HG02973 (cell line): ENCODE measurements at regions not wholly inside any gene's neighbourhood (a gene's known extent, or its start where the extent isn't known, plus 50 kb on each side); places are given as distances from the start of the nearest gene placed in this dataset.

Source experiments
- ATAC-seq: cut with Tn5 transposase; IDR thresholded peaks from one replicate; pipeline ENCODE4 v1.9.1; 2021; ENCODE audit warnings: moderate library complexity; ENCODE audit not compliant: unreplicated experiment

DNA sequence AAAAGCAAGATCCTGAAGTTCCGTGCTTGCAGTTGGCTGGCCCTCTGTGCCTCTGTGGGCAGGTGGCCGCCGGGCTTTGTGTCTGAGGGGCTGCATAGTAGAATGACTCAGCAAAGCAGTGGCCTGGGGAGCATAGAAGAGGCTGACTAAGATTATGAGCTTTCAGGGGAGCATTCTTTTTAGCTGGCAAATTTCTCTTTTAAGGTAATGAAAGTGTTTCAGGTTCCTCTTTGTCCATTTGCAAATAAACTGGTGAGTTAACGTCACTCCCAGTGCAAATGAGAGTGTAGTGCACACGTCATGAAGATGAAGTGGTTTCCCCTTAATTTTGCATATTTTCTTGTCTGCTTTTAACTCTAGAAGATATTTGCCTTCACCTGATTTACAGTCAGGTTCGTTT lies 98.6 kb downstream of the BCL2L11 start:
- ATAC-seq, result peak; percentile 89

DNA sequence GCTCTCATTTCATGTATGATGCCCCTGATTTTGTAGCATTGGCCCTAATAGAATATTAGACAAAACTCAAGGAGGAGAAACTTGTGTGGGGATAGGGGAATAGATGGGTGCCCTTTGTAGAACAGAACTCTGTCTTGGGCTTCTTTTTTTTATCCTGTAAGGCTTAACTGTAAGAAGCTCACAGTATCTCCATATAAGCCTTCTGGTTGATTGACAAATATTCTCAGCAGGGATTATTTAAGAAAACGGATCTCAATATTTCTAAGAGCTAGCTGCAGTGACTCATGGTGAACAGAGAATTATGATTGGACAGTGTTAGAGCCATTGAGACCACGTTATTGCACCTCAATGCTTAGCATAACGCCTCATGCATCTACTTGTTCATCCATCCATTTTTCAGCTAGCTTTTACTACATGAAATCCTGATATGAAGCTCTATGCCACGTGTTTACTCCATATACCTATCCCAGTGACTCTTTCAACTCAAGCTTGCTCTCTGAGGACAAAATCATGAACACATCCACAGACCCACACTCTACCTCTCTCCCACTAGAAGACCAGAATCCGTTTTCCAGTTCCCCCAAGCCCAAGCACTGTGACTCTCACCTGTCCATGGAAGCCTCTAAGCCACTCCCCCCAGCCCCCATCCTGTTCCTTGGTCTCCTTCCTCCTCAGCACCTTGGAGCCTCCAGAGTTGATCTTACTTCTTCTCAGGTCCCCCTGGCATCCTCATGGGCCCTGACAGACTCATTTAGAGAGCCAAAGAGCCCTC lies 99.2 kb downstream of the BCL2L11 start:
- no peak for ATAC-seq

DNA sequence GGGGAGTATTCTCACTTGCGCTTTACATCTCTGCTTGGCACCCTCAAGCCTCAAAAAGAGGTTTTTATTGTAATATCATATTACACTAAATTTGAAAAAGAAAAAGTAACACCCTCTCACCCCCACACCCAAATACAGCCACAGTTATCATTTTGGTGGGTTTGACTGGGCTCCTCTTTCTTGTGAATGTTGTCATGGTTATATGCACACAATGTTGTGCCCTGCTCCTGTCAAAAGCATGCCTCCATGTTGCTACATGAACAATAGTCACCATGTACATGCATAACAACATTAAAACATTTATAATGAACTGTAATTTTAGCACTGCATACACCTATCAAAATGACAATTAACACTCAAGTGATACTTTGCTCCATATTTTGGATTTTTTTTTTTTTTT lies 100.2 kb downstream of the BCL2L11 start:
- ATAC-seq, result no peak

DNA sequence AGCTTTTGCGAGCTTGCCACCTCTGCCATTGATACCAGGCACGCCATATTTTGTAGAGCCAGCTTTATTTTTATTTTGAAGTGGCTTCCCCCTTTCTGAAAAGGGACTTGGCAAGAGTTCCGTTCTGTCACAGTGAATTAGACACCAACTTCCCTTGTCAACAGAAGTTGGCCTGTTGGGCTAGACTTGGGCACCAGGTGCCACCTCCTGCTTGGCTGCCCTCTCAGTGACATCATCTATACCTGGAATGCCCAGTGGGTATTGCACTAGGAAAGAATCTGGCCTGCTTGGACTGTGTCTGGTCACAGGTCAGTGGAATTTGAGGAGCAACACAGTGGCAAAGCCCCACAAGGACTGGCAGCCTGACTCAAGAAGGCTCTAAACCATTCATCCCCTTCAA lies 101.0 kb downstream of the BCL2L11 start:
- ATAC-seq, result no peak

DNA sequence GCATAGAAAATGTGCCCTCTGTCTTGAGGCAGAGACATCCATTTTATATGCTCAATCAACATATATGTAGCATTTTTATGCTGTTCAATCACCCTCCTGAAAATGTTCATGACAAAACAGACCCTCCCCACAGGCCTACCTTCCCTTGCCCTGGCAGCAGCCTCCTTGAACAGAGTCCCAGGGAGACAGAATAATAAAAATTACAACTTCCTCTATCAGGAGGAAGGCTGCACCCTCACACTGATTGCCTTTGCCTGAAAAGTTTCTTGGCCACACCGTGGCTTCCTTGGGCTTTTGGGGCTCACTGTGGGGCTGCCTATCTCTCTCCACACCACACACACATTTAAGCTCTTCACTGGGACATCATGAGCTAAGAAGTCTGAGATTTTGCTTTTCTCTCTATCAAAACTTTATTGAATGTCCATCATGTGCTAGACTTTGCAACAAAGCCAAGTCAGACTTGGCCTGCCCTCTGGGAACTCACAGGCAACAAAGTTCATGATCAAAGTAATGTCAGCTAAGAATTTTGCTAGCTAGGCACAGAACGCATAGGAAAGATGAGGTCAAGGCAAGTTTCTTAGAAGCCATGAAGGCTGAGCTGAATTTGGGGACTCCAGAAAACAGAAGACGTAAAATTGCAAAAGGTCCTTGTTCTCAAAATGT lies 101.6 kb downstream of the BCL2L11 start:
- no peak for ATAC-seq

DNA sequence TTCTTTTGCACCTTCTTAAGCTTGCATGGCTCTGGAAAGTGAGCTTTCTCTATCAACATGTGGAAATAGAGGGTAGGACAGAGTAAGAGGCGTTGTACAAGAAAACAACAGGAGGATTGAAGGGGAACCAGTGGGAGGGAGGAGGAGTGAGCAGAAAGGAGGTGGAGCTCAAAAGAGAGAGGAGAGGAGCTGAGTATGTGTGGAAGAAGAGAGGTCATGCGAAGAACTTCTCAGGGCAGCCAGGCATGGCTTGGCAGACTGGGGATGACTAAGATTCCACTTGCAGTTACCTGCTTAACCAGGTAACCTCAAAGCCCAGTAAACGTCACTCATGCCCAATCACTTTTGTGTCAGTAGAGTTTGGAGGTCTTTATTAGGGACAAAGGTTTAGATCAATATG lies 105.1 kb downstream of the BCL2L11 start:
- ATAC-seq, result no peak

DNA sequence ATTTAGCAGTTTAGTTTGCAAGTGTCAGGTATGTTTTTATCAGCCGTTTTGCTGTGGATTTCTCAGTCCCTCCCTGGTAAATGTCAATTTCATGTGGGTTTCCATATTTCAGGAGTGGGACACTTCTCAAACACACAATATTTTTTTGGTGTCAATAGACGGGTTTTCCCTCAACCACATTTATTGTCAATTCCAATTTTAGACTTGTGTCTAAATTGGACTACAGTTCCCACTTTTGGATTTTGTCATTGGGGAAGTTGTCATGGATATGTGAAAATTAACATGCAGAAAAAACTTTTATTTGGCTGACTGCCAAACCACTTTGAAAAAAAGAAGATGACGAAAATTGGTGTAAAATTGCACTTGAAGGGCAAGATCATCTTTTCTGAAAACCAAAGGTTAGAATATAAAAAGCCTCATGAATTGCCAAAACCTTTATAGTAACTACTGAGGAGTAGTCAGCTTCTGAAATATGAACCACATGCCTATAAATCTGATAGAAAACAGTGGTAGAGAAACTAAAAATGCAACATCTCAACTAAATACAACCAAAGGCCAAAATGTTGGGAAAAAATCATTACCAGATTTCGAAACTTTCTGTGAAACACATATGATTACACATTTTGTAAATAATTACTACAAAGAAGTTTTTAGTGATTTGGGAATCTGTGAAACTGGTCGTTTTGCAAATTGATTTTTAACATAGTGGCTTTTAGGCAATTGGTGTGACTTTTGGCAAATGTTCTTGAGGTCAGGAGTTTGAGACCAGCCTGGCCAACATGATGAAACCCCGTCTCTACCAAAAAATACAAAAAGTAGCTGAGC lies 106.4 kb downstream of the BCL2L11 start:
- no peak for ATAC-seq

DNA sequence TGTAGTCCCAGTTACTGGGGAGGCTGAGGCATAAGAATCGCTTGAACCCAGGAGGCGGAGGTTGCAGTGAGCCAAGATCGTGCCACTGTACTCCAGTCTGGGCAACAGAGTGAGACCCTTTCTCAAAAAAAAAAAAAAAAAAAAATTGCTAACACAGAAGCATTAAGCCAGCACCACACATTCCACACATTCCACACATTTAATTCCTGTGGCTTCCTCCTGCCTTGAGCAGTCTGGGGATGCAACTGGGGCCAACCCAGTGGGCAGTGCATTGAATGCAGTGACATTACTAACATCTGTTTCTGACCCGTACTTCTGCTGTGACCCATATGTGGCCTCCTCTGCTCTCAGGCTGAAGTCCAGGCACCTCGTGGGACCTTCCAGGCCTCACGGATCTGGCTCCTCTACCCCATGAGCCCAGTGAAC lies 107.0 kb downstream of the BCL2L11 start:
- no peak for ATAC-seq

DNA sequence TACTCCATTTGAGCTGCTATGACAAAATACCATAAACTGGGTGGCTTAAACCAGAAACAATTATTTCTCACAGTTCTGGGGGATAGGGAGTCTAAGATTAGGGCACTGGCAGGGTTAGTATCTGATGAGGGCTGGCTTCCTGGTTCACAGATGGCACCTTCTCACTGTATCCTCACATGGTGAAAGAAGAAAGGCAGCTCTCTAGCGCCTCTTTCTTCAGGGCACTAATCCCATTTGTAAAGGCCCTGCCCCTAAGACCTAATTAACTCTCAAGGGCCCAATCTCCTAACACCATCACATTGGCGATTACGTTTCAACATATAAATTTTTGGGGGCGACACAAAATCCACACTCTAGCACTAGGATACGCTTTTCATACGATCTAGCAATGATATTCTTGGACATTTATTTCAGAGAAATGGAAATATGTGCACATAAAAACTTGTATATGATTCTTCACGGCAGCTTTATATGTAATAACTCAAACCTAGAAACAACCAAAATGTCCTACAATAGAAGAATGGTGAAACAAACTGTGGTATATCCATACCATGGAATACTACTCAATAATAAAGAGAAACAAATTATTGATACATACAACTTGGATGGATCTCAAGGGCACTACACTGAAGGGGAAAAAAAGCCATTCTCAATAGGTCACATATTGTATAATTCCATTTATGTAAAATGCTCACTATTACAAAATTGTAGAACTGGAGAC lies 111.0 kb downstream of the BCL2L11 start:
- ATAC-seq, result no peak

DNA sequence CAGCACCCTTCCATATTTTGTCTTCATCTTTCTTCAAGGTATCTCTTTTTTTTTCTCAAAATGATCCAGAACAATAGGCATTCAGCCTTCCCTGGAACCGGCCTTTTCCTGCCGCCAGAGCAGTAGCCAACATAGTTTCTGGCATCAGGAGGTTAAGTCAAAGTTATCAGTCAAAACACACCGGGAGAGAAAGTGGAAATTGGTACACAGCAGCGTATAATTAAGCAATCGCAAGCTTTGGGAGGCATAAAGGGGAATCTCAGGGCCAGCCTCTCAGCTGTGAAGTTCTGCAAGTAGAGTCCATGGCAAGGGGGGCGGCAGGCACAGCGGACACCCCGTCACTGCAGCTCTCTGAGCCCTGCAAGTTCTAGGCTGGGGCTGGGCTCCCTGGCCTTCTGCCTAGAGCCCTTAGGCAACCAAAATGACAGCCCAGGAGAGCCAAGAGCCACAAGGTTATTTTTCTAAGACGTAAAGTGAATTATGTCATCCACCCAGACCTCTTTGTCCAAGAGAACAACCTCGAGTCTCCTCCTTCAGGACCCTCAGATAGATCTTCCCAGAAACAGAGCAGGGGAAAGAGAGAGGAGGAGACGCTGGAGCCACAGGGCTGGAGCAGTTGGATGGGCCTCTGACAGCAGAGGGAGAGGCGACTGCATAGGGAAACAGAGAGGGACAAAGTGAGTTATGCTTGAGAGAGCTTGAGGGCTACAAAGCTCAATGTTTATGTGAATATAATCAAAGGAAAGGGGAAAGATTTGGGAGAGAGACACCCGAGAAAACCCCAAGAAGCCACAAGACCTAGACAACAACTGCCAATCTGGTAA lies 114.7 kb downstream of the BCL2L11 start:
- ATAC-seq, result no peak

DNA sequence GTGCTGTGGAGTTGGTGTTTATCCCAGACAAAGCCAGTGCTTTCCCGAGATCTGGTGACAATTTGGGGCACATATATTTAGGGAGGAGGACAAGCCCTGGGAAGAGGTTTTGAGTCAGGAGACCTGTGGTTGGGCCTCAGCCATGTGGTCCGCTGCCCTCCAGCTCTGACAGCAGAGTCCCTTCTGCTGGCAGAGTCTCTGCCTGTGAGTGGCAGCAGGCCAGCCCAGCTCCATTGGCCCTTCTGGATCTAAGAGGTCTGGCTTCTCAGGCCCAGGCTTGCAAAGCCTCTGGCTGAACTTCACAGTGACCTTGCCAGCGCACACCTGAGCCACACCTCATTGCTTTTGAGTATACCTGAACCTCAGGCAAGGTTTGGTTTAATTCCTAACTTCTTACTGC lies 115.3 kb downstream of the BCL2L11 start:
- no peak for ATAC-seq

DNA sequence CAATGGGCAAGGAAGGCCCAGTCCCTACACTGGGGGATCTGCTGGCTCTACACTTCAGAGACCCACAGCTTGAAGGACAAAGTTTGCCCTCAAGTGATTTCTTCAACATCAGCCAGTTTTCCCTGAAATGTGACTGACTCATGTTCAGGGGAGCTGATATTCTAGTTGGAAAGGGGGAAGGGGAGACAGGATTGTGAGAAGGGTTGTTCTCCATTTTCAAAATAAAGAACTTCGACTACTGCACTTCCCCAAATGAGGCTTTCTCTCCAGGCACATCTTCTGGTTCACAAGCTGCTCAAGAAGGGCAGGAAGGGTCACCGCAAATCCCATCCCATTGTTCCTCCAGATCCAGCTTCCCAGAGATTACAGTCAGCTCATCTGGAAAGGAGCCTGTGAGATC lies 117.6 kb downstream of the BCL2L11 start:
- no peak for ATAC-seq

DNA sequence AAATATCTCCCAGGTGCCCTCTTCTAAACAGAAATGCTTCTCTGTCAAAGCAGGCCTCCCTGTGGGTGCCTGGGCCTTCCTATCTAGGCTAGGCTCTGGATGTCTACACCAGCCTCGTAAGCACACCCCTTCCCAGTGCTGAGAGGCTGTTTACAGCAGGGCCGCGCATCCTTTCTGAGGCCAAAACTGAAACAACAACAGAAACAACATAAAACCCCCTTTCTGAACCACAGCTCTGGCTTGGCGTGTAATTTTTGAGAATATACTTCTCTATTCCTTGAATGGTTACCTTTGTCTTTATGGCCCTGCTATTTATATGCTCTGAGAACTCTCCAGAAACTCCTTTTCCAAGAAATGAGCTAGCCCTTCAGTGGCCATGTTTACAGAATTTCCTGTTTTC lies 118.4 kb downstream of the BCL2L11 start:
- ATAC-seq, result peak; percentile 91

DNA sequence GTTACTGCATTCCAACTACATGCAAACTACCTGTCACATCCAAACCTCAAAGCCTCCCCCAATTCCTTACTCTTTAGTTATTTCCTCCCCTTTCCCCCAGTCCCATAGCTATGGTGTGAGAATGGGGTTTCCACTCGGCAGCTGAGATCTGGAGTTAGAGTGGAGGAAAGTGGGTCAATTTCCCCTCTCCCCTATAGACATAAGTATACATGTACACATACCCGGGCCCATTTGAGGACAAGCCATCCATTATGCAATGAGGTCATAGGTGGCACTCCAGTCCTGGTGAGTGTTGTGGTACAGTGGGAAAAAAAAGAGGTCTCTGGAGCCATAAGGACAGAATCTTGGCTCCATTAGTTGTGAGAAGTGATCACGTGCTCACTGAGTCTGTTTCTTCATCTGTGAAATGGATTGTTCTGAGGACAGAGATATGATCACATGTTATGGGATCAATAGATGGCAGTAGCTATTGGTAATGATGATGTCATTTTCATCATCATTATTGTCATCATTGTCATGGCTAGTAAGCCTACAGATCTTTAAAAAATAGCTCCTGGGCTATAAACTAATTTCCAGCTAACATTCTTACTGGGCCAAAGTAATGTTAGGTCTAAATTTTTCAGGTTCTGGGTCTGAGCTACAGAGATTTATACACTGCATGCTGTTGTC lies 119.0 kb downstream of the BCL2L11 start:
- no peak for ATAC-seq

DNA sequence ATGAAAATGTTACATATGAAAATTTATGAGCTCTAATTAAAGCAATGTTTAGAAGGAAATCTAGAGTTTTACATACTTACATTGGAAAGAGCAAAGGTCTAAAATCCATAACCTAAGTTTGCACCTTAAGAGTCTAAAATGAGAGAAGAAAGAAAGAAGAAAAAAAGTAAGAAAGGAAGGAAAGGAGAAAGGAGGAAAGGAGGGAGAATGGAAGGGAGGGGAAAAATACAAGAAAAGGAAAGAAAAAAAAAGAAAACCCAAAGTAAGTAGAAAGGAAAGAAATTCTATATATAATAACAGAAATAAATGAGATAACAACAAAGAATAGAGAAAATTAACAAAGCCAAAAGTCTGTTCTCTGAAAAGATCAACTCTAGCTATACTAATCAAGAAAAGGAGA lies 122.6 kb downstream of the BCL2L11 start:
- ATAC-seq, result no peak

DNA sequence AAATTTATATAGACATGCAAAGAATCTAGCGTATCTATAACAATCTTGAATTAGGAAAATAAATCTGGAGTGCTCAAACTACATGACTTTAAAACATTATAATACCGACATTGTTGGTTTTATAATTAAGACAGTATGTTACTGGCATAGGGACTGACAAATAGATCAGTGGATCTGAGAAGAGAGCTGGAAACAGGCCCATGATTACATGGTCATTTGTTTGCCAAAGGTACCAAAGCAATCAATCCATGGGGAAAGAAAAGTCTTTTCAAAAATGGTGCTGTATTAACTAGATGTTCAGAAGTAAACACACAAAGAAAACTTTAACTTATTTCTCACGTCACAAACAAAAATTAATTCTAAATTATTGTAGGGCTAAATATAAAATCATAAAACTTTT lies 124.2 kb downstream of the BCL2L11 start:
- ATAC-seq, result no peak

DNA sequence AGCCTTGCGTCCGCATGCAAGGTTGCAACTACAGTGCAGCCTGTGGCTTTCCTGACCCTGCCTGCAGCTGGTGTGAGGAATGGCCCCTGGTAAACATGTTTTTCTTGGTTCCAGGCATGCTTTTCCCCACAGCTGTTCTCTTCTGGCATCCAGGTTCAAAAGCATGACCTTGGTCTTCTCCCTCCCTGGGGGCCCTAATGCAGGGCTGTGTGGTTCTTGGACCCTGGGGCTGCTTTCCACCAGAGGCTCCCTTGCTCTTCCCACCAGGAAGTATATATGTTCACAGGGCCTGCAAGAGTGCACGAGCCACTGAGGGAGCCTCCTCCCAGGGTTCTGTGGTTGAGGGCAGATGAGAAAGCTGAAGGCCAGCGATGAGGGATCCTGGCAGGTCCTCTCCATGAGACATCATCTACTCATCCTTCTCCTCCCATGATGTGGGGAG lies 125.9 kb downstream of the BCL2L11 start:
- ATAC-seq, result no peak

DNA sequence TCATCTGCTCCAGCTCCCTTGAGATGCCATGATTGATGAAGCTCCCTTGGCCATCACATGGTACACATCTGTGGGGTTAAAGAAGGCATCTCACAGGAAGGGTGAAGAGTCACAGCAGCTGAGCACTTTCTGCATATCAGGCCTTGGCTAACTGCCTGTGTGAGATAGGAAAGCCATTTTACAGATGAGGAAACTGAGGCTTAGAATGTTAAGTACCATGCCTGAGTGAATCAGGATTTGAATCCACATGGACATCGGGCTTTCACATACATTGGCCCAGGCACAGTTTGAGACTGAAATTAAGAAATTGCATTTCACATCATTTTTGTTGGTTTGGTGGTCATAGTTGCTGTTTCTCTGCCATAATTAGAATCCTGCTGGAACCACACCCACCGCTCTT lies 126.8 kb downstream of the BCL2L11 start:
- no peak for ATAC-seq

DNA sequence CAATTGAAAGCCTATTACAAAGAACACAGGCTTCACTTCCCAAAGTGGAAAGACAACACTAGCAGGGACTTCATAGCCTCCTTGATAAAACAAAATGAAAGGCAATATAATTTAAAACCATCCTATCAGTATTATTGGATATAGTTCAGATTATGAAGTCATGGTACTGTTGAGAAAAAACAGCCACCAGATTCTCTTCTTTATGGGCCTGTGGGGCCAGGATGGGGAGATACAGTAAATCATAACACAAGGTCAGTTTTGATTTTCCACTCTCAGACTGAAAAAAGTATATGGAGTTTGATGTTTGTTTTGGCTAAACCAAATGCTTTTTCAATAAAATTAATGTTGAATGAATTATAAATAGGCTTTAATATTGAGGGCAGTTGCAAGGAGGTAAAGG lies 129.1 kb downstream of the BCL2L11 start:
- no peak for ATAC-seq
